ENCODE measurements at regions not wholly inside any gene's neighbourhood (a gene's known extent, or its start where the extent isn't known, plus 50 kb on each side); places are given as distances from the start of the nearest gene placed in this dataset.

- H3K27me3 ChIP-seq (ENCODE audit: control insufficient read depth, insufficient read depth, low read length) = no peaks in the 10 kb centered on the region
- H3K9me3 ChIP-seq (ENCODE audit: control insufficient read depth, insufficient read depth, low read length) = no peaks in the 10 kb centered on the region
- no peaks in the 10 kb centered on the region for H3K36me3 ChIP-seq (ENCODE audit: control insufficient read depth, insufficient read depth, low read length)
- H3K9ac ChIP-seq (ENCODE audit: low read depth, low read length) = no peak overlapping the region
- no peak overlapping the region for H3K4me3 ChIP-seq (ENCODE audit: low read depth, low read length)
- no peaks in the 10 kb centered on the region for H3K4me1 ChIP-seq (ENCODE audit: control insufficient read depth, insufficient read depth, low read length)
Measured at GRCh38 chr11:71201936-71202597, 50.3 kb downstream of the SHANK2 start.

DNA sequence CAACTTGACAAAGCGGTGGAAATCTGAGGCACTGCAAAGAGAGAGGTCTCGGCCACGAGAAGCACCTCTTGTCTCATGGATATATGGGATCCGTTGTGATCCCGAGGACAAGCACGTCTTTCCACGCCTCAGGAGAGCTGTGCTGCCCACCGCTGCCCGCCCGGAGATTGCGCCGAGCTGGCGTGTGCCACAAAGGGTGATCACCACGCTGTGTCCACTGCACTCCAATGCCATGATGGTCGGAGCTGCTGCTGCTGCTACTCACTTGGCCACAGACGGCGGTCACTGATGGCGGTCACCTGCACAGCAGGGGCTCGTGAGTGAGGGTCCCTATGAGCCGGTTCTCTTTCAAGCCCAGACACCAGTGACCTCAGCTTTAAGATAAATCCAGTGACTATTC is 51.1 kb downstream of the SHANK2 start:
- no peaks in the 10 kb centered on the region for H3K9me3 ChIP-seq (ENCODE audit: control insufficient read depth, insufficient read depth, low read length)
- no peaks in the 10 kb centered on the region for H3K27me3 ChIP-seq (ENCODE audit: control insufficient read depth, insufficient read depth, low read length)
- H3K36me3 ChIP-seq (ENCODE audit: control insufficient read depth, insufficient read depth, low read length) = no peaks in the 10 kb centered on the region

GRCh38 chr11:71200761-71201160 is 51.6 kb downstream of the SHANK2 start:
- Histone ChIP-seq H3K27me3 (ENCODE audit: control insufficient read depth, insufficient read depth, low read length) (no peaks in the 10 kb centered on the region), H3K9ac (ENCODE audit: low read depth, low read length) (no peak overlapping the region), H3K4me1 (ENCODE audit: control insufficient read depth, insufficient read depth, low read length) (no peaks in the 10 kb centered on the region), H3K36me3 (ENCODE audit: control insufficient read depth, insufficient read depth, low read length) (no peaks in the 10 kb centered on the region), H3K4me3 (ENCODE audit: low read depth, low read length) (no peak overlapping the region), H3K9me3 (ENCODE audit: control insufficient read depth, insufficient read depth, low read length) (no peaks in the 10 kb centered on the region)

More for the DNA sequence above, 51.1 kb downstream of the SHANK2 start:
- Histone ChIP-seq H3K9ac (ENCODE audit: low read depth, low read length) (no peak overlapping the region), H3K4me3 (ENCODE audit: low read depth, low read length) (no peak overlapping the region), H3K4me1 (ENCODE audit: control insufficient read depth, insufficient read depth, low read length) (no peaks in the 10 kb centered on the region)

GRCh38 chr11:71200172-71200716 is 52.1 kb downstream of the SHANK2 start:
- Histone ChIP-seq H3K27me3 (ENCODE audit: control insufficient read depth, insufficient read depth, low read length) (no peaks in the 10 kb centered on the region), H3K4me1 (ENCODE audit: control insufficient read depth, insufficient read depth, low read length) (no peaks in the 10 kb centered on the region), H3K9me3 (ENCODE audit: control insufficient read depth, insufficient read depth, low read length) (no peaks in the 10 kb centered on the region), H3K9ac (ENCODE audit: low read depth, low read length) (no peak overlapping the region), H3K4me3 (ENCODE audit: low read depth, low read length) (no peak overlapping the region), H3K36me3 (ENCODE audit: control insufficient read depth, insufficient read depth, low read length) (no peaks in the 10 kb centered on the region)

DNA sequence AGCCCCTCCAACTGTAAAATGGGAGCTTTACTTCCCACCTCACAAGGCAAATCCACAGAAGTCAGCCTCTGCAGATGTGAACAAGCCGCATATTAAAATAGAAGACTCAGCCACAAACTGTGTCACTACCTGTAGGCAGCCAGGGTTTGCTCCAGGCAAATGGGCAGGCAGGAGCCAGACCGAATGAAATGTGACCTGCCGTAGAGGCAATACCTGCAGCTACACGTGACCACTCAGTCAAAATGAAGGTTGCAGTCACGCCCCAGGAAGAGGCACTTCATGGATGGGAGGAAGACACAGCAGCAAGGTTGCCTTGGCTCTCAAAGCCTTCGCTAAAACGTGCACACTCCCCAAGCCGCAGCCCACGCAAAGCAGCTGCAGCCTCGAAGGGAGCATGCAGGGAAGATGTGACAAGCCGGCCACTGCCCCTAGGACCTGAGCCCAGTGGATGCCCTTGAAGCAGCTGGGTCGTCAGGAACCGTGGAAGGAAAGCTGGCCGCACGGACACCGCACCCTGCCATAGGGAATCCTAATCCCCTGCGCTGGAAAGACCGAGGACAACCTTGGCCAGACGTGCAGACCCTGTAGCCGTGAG is 53.1 kb downstream of the SHANK2 start:
- Histone ChIP-seq H3K36me3 (ENCODE audit: control insufficient read depth, insufficient read depth, low read length) (no peaks in the 10 kb centered on the region), H3K4me3 (ENCODE audit: low read depth, low read length) (no peak overlapping the region), H3K4me1 (ENCODE audit: control insufficient read depth, insufficient read depth, low read length) (no peaks in the 10 kb centered on the region), H3K9me3 (ENCODE audit: control insufficient read depth, insufficient read depth, low read length) (no peaks in the 10 kb centered on the region), H3K27me3 (ENCODE audit: control insufficient read depth, insufficient read depth, low read length) (no peaks in the 10 kb centered on the region), H3K9ac (ENCODE audit: low read depth, low read length) (no peak overlapping the region)

DNA sequence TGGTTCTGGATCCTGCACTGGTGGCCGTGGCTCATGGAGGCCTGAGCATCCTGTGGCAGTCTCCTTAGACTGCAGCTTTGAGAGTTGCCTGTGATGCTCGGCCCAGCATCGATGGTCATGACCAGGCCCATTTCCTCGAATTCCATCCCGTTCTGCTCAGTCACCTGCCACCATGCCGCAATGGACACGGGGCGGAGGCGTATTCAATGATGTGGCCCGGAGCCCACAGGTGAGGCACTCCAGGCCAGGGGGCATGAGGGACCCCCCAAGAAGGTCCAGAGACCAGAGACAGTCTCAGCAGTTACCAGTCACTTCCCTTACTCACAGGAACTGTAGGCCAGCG is 53.6 kb downstream of the SHANK2 start:
- Histone ChIP-seq H3K27me3 (ENCODE audit: control insufficient read depth, insufficient read depth, low read length) (no peaks in the 10 kb centered on the region), H3K4me3 (ENCODE audit: low read depth, low read length) (no peak overlapping the region), H3K9me3 (ENCODE audit: control insufficient read depth, insufficient read depth, low read length) (no peaks in the 10 kb centered on the region), H3K4me1 (ENCODE audit: control insufficient read depth, insufficient read depth, low read length) (no peaks in the 10 kb centered on the region), H3K36me3 (ENCODE audit: control insufficient read depth, insufficient read depth, low read length) (no peaks in the 10 kb centered on the region), H3K9ac (ENCODE audit: low read depth, low read length) (no peak overlapping the region)

DNA sequence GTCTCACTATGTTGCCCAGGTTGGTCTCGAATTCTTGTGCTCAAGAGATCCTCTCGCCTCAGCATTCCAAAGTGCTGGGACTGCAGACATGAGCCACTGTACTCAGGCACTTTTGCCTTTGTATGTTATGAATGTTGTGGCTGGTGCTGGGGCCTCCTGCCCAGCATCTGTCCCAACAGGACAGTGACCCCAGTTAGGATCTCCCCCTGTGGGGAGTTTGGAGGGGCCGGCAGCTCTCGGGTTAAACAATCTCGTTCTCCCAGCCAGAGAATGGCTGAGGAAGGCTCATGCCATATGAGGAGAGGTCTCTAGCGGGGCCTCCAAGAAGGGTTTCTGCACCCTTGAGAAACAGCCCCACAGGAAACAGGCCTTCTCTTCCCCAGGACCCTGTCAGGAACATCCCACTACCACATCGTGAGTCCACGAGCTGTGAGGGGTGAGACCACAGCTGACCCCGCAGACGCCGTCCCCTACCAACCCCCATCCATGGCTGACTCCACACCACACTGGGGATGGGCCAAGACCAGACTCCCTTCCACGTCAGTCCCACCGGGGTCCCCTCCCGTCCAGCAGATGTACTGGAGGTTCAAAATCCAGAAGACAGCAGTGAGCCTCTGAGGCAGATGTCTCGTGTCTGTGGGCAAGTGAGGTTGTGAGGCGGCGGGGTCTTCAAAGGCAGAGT is 54.1 kb downstream of the SHANK2 start:
- Histone ChIP-seq H3K4me3 (ENCODE audit: low read depth, low read length) (no peak overlapping the region), H3K27me3 (ENCODE audit: control insufficient read depth, insufficient read depth, low read length) (no peaks in the 10 kb centered on the region), H3K4me1 (ENCODE audit: control insufficient read depth, insufficient read depth, low read length) (no peaks in the 10 kb centered on the region), H3K36me3 (ENCODE audit: control insufficient read depth, insufficient read depth, low read length) (no peaks in the 10 kb centered on the region), H3K9ac (ENCODE audit: low read depth, low read length) (no peak overlapping the region), H3K9me3 (ENCODE audit: control insufficient read depth, insufficient read depth, low read length) (no peaks in the 10 kb centered on the region)

- Histone ChIP-seq H3K27me3 (ENCODE audit: control insufficient read depth, insufficient read depth, low read length) (no peaks in the 10 kb centered on the region), H3K4me1 (ENCODE audit: control insufficient read depth, insufficient read depth, low read length) (no peaks in the 10 kb centered on the region), H3K9me3 (ENCODE audit: control insufficient read depth, insufficient read depth, low read length) (no peaks in the 10 kb centered on the region), H3K36me3 (ENCODE audit: control insufficient read depth, insufficient read depth, low read length) (no peaks in the 10 kb centered on the region), H3K4me3 (ENCODE audit: low read depth, low read length) (no peak overlapping the region), H3K9ac (ENCODE audit: low read depth, low read length) (no peak overlapping the region)
Measured at GRCh38 chr11:71197096-71197495, 55.3 kb downstream of the SHANK2 start.

GRCh38 chr11:71194710-71195109 is 57.7 kb downstream of the SHANK2 start:
- no peak overlapping the region for H3K9ac ChIP-seq (ENCODE audit: low read depth, low read length)
- no peak overlapping the region for H3K4me3 ChIP-seq (ENCODE audit: low read depth, low read length)
- H3K36me3 ChIP-seq (ENCODE audit: control insufficient read depth, insufficient read depth, low read length) = peaks cover 4% of the 10 kb centered on the region
- H3K4me1 ChIP-seq (ENCODE audit: control insufficient read depth, insufficient read depth, low read length) = no peaks in the 10 kb centered on the region
- H3K9me3 ChIP-seq (ENCODE audit: control insufficient read depth, insufficient read depth, low read length) = no peaks in the 10 kb centered on the region
- H3K27me3 ChIP-seq (ENCODE audit: control insufficient read depth, insufficient read depth, low read length) = no peaks in the 10 kb centered on the region

DNA sequence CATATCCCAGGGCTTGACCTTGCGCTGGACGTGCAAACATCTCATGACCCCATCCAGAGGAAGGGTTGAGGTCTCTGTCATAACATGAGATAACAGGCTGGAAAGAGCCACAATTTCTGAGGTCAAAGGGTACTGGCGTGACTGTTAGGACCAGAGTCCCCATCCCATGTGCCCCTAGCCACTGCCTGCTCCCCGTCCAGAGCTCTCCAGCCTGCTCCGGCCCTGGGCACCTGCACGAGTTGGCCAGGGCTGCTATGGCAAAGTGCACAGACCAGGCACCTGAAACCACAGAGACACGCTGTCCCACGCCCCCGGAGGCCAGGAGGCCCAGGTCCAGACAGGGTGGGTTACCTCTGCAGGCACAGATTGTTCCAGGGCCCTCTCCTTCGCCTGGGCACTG is 58.9 kb downstream of the SHANK2 start:
- Histone ChIP-seq H3K9me3 (ENCODE audit: control insufficient read depth, insufficient read depth, low read length) (no peaks in the 10 kb centered on the region), H3K9ac (ENCODE audit: low read depth, low read length) (no peak overlapping the region), H3K27me3 (ENCODE audit: control insufficient read depth, insufficient read depth, low read length) (no peaks in the 10 kb centered on the region), H3K4me1 (ENCODE audit: control insufficient read depth, insufficient read depth, low read length) (no peaks in the 10 kb centered on the region), H3K36me3 (ENCODE audit: control insufficient read depth, insufficient read depth, low read length) (peaks cover 4% of the 10 kb centered on the region), H3K4me3 (ENCODE audit: low read depth, low read length) (no peak overlapping the region)

GRCh38 chr11:71192629-71193028 is 59.7 kb downstream of the SHANK2 start:
- H3K9me3 ChIP-seq (ENCODE audit: control insufficient read depth, insufficient read depth, low read length) = no peaks in the 10 kb centered on the region
- no peak overlapping the region for H3K9ac ChIP-seq (ENCODE audit: low read depth, low read length)
- H3K4me1 ChIP-seq (ENCODE audit: control insufficient read depth, insufficient read depth, low read length) = no peaks in the 10 kb centered on the region
- peaks cover 4% of the 10 kb centered on the region for H3K36me3 ChIP-seq (ENCODE audit: control insufficient read depth, insufficient read depth, low read length)
- H3K27me3 ChIP-seq (ENCODE audit: control insufficient read depth, insufficient read depth, low read length) = no peaks in the 10 kb centered on the region
- no peak overlapping the region for H3K4me3 ChIP-seq (ENCODE audit: low read depth, low read length)

DNA sequence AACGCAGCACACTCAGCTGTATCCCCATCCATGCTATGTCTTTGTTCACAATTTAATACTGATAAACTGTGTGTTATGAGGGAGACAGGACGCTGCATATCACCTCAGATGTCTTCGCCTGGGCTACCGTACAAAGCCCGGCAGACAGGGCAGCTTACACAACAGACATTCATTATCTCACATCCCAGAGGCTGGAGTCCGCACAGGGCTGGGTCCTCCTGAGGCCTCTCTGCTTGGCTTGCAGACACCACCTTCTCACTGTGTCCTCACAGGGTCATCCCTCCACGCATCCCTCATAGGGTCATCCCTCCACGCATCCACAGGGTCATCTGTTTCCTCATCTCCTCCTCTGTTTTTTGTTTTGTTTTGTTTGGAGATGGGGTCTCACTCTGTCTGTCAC is 61.2 kb downstream of the SHANK2 start:
- Histone ChIP-seq H3K4me1 (ENCODE audit: control insufficient read depth, insufficient read depth, low read length) (no peaks in the 10 kb centered on the region), H3K27me3 (ENCODE audit: control insufficient read depth, insufficient read depth, low read length) (no peaks in the 10 kb centered on the region), H3K9me3 (ENCODE audit: control insufficient read depth, insufficient read depth, low read length) (no peaks in the 10 kb centered on the region), H3K4me3 (ENCODE audit: low read depth, low read length) (no peak overlapping the region), H3K36me3 (ENCODE audit: control insufficient read depth, insufficient read depth, low read length) (peaks cover 4% of the 10 kb centered on the region), H3K9ac (ENCODE audit: low read depth, low read length) (no peak overlapping the region)

All from iPS-15b (cell line).